ENCODE measurements at regions not wholly inside any gene's neighbourhood (a gene's known extent, or its start where the extent isn't known, plus 50 kb on each side); places are given as distances from the start of the nearest gene placed in this dataset.
A peak's percentile ranks its signal among the peaks of the same experiment; 100 is the strongest.

DNA sequence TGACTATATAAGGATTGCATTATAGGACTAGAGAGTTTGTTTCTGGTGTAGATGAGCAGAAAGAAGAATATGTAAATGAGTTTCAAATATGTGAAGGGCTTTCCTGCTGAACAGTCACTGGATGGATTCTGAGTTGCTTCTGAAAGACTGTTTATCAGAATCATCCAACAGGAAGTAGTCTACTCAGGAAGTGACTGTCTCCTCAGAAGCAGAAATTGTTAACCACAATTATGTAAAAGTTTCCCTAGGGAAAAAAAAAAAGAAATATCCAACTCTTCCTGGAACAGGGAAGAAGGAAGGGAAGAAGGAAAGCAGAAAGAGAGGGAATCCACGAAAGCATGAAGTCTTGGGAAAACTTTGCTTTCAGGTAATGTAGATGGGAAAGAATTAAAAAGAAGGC is 138.9 kb downstream of the TENT5A start:
- peak; percentile 75 for DNase-seq (ENCODE audit: low read depth)
- TF ChIP-seq, protein P1, sequence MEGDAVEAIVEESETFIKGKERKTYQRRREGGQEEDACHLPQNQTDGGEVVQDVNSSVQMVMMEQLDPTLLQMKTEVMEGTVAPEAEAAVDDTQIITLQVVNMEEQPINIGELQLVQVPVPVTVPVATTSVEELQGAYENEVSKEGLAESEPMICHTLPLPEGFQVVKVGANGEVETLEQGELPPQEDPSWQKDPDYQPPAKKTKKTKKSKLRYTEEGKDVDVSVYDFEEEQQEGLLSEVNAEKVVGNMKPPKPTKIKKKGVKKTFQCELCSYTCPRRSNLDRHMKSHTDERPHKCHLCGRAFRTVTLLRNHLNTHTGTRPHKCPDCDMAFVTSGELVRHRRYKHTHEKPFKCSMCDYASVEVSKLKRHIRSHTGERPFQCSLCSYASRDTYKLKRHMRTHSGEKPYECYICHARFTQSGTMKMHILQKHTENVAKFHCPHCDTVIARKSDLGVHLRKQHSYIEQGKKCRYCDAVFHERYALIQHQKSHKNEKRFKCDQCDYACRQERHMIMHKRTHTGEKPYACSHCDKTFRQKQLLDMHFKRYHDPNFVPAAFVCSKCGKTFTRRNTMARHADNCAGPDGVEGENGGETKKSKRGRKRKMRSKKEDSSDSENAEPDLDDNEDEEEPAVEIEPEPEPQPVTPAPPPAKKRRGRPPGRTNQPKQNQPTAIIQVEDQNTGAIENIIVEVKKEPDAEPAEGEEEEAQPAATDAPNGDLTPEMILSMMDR (IDR thresholded peaks at IDR 0.05; ENCODE audit: insufficient read depth, low read length, severe bottlenecking), result no peak
- Histone ChIP-seq H3K27me3 (ENCODE audit: control insufficient read depth, insufficient read depth, low read length) (no peaks in the 10 kb centered on the region), H3K4me3 (ENCODE audit: low read depth, low read length) (no peak overlapping the region), H3K36me3 (ENCODE audit: control insufficient read depth, insufficient read depth, low read length) (no peaks in the 10 kb centered on the region)
- FAIRE-seq, result no peak

DNA sequence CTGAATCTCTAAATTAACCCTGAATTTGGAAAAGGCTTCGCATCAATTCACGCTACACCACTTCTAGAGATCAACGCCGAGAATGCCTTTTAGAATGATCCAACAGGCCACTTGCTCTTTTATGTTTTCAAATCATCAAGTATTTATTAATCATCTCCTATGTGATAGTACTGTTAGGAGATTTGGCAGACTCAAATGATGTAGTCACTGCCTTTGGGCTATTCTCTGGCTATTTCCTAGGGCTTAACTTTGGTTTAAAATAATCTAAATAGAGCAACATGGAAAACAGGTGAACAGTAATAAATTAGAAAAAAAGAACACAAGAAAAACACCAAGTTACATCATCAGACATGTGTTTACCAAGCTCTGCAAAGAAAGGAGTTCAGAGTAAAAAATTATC is 140.3 kb downstream of the TENT5A start:
- Histone ChIP-seq H3K4me3 (ENCODE audit: low read depth, low read length) (no peak overlapping the region), H3K27me3 (ENCODE audit: control insufficient read depth, insufficient read depth, low read length) (no peaks in the 10 kb centered on the region), H3K36me3 (ENCODE audit: control insufficient read depth, insufficient read depth, low read length) (no peaks in the 10 kb centered on the region)
- FAIRE-seq (no peak), DNase-seq (ENCODE audit: low read depth) (peak; percentile 15)
- TF ChIP-seq, protein P1 (IDR thresholded peaks at IDR 0.05; ENCODE audit: insufficient read depth, low read length, severe bottlenecking), result no peak

DNA sequence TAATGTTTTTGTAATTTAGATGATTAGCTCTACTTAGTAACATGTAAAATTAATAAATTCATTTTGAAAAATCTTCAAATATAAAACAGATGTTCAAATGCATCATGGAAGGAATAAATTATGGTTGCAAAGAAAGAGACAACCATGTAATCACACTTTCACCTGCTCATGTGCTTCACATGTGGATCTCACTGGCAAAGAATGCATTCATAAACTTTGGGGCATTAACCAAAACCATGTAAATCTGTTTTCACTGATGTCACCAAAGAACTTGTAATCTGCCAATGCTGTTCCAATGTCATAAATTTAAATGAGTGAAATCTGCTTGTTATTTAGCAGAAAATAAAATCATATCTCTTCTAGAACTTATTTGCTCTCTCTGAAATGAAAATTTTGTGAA is 142.7 kb downstream of the TENT5A start:
- DNase-seq (ENCODE audit: low read depth), result no peak
- TF ChIP-seq, protein P1 (IDR thresholded peaks at IDR 0.05; ENCODE audit: insufficient read depth, low read length, severe bottlenecking), result no peak
- Histone ChIP-seq H3K36me3 (ENCODE audit: control insufficient read depth, insufficient read depth, low read length) (no peaks in the 10 kb centered on the region), H3K27me3 (ENCODE audit: control insufficient read depth, insufficient read depth, low read length) (no peaks in the 10 kb centered on the region), H3K4me3 (ENCODE audit: low read depth, low read length) (no peak overlapping the region)
- FAIRE-seq, result no peak

DNA sequence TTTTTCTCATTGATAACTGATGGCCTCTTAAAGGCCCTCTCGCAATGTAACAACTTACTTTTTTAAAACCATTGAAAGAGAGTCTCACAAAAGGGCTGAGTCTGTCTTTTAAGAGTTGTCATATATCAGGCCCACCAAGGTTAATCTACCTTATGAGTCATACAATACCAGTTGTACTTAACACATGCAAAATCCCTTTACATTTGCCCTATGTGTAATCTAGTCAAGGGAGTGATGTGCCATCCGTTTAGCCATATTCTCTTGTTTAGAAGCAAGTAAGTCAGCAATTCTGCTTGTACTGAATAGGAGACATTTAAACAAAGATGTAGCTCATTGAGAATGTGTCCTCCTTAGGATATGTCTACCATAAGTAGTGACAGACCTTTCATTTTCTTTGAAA is 143.7 kb downstream of the TENT5A start:
- FAIRE-seq (peak; percentile 23), DNase-seq (ENCODE audit: low read depth) (no peak)
- TF ChIP-seq, protein P1 (IDR thresholded peaks at IDR 0.05; ENCODE audit: insufficient read depth, low read length, severe bottlenecking), result no peak
- Histone ChIP-seq H3K4me3 (ENCODE audit: low read depth, low read length) (no peak overlapping the region), H3K27me3 (ENCODE audit: control insufficient read depth, insufficient read depth, low read length) (no peaks in the 10 kb centered on the region), H3K36me3 (ENCODE audit: control insufficient read depth, insufficient read depth, low read length) (no peaks in the 10 kb centered on the region)

DNA sequence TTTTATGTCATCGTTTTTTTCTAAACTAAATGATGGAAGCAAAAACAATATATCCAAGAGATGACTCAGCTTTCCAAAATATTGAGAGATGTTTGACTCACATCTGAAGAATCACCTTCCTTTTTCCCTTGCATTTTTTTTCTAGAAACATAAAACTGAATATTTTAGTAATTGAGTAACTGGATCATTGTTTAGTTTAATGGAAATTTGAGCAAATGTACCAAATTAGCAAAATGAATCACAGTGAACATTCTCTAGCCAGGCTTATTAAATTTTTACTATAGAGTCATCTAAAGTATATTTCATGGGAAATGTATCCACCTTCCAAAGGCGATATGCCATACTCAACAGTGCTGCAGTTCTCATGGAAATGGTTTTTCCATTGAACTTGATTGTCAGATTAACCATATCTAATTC is 145.5 kb downstream of the TENT5A start:
- Histone ChIP-seq H3K27me3 (ENCODE audit: control insufficient read depth, insufficient read depth, low read length) (no peaks in the 10 kb centered on the region), H3K36me3 (ENCODE audit: control insufficient read depth, insufficient read depth, low read length) (no peaks in the 10 kb centered on the region), H3K4me3 (ENCODE audit: low read depth, low read length) (no peak overlapping the region)
- TF ChIP-seq, protein P1 (IDR thresholded peaks at IDR 0.05; ENCODE audit: insufficient read depth, low read length, severe bottlenecking), result no peak
- FAIRE-seq (no peak), DNase-seq (ENCODE audit: low read depth) (peak; percentile 23)

DNA sequence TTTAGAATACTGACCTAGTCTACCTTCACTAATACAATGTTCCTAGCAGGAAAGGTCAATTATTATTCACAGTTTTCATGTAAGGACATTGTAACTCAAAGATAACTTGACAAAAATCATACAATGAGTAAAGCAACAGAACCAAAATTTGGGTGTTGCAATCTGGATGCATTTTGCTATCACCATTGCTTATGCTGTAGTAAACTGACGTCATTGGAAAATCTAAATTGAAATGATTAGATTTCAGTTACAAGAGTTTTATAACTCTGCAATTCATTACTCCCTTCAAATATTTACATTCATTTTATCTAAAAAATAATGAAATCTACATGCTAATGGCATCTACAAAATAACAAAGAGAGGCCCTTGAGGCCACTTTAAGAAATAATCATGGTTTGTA is 147.0 kb downstream of the TENT5A start:
- FAIRE-seq, result no peak
- TF ChIP-seq, protein P1 (IDR thresholded peaks at IDR 0.05; ENCODE audit: insufficient read depth, low read length, severe bottlenecking), result no peak
- DNase-seq (ENCODE audit: low read depth), result no peak
- H3K36me3 ChIP-seq (ENCODE audit: control insufficient read depth, insufficient read depth, low read length), result no peaks in the 10 kb centered on the region
- H3K27me3 ChIP-seq (ENCODE audit: control insufficient read depth, insufficient read depth, low read length), result no peaks in the 10 kb centered on the region
- no peak overlapping the region for H3K4me3 ChIP-seq (ENCODE audit: low read depth, low read length)
